Activated T-cell treated with anti-CD3 and anti-CD28 coated beads for 1 hour (primary cell): ENCODE measurements at regions not wholly inside any gene's neighbourhood (a gene's known extent, or its start where the extent isn't known, plus 50 kb on each side); places are given as distances from the start of the nearest gene placed in this dataset.

Experiments used
- DNase-seq: peaks from one replicate; pipeline ENCODE4 v3.0.0-alpha.2; 2020; ENCODE audit warnings: low read depth

DNA sequence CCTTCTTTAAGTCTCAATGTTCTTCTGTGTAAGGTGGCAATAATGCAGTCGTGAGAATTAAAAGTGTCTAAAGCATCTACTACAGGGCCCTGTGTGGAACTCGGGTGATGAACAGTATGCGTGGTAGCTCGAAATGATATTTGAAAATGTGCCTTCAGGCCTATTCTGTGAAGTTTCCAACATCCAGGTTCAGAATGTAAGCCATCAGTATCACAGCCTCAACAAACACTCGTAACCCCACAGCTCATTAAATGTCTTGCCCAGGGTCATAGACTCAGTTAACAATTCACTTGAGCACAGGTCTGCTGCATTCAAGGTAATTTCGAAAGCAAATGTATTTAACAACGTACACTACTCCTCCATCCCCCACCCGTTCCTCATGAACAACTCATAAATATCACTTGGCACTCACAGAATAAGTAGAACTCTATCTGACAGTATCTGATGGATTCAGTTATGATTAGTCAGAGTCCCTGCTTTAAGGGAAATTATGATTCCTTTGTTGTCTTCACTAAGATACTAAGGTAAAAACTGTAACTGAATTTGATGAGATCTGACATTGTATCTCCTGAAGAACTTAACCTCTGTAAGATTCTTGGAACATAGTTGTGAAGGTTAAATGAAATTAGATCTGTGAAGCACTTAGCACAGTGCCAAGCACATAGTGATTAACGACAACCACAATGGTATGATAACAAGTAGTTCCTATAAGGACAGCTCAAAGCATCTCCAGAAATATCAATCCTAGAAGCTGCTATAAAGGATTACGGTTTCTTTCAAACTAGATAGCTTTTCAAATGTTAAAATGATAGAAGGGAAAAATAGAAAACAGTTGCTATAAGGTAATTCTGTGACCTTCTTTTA is 642.3 kb downstream of the TBL1XR1 start:
- no peak for DNase-seq

DNA sequence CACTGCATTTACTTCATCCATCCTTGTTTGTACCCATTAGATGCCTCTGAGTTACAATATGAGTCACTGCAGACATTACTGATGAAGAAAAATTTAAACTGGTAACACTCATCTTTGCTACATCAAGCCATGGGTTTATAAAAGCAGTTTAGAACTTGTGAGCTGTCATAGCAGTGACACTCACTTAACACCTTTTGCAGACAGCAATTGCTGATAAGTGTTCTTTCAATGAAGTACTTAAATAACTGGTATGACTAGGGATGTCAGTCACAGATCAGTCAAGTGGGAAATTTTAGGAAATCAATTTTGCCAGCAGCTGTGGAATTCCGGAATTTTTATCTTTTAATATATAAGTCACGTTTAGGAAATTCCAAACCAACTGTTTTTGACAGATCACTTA is 643.0 kb downstream of the TBL1XR1 start:
- no peak for DNase-seq

DNA sequence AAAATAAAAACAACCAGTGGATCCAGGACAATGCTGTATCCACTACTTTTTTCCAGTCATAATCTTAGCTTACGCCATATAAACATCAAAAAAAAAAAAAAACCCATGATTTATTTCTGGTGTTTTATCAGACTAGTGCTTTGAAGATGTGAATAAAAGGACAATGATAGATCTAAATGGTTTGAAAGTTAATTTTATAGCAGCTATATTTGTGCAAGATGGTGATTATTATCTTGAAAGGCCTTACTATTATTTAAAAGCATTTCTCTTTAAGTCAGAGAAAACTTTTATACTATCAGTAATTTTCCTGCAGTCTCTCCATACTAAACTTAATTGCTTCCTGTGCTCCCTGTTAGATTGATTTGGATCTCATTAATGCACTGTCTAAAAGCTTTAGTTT is 670.3 kb downstream of the TBL1XR1 start:
- no peak for DNase-seq

DNA sequence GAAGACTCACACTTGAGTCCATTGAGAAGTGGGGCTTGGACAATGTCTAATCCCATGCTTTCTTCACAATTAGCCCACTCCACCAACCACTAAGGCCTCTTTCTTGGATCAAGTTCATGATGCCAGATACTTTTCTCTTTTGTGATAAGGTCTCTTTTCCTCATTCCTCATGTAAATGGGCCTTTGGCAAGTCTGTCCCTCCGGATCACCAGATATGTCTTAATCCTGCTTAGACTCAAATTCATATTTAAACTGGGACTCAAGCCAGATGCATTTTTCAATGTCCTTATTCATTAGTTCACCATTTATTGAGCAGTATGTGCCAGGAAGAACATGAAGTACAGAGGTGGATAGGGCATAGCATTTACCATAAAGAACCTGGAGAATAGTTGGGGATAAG is 671.1 kb downstream of the TBL1XR1 start:
- DNase-seq: no peak

DNA sequence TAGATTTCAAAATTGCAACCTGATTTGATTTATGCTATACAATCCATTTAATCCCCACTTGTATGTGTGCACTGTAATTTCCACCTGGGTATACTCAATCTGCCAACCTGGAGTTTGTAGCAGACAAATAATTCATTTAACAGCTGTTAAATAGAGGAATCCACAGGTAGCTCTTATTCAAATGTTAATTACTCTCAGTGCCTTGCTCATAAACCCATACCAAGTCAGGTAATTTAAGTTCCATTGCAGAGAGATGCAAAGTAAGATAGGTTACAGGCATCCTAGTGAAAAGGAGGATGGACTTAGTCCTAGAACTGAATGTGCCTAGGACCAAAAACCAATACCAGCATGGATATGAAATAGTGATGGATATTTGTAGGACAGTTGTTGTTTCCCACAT is 674.2 kb downstream of the TBL1XR1 start:
- no peak for DNase-seq

DNA sequence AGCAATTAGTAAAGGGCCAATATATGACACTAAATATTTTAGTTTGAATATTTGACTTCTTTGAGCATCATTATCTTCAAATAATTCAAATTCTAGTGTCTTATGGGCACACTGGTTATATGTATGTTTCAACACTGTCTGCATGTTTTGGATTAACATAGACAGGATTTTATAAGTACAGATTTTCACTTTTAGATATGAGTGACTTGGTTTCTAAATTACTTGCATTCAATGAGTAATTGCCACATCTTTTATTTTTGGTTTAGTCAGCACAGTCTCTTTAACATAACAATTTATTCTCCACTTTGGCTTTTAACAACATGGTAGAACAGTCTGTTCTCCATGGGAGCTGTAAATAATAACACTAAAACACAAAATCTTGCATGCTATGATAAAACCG is 674.8 kb downstream of the TBL1XR1 start:
- DNase-seq: no peak

DNA sequence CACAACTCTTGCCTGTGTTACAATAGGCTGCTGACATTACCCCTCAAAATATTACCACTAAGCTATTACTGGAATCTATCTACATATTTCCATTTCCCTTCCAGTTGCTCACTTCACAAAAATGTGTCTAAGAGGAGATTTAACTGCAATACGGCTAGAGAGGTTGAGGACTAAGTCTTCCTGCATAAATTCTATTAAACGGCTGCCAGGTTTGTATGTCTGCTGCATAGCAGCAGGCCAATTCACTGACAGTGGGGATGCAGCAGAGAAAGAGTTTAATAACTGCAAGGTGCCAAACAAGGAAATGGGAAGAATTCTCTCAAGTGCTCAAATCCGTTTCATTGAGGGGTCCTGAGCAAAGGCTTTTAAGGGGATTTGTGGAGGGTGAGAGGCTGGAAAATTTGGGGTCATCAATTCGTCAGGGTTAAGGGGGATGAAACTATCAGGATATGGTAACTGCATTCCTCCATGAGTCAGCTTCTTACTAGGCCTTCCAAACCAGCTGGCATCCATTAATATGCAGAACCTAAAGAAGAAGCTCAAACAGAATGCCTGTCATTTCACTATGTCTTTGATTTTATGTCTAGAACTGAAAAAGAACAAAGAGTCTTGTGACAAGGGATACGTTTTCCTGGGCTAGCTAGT is 675.6 kb downstream of the TBL1XR1 start:
- DNase-seq: no peak

DNA sequence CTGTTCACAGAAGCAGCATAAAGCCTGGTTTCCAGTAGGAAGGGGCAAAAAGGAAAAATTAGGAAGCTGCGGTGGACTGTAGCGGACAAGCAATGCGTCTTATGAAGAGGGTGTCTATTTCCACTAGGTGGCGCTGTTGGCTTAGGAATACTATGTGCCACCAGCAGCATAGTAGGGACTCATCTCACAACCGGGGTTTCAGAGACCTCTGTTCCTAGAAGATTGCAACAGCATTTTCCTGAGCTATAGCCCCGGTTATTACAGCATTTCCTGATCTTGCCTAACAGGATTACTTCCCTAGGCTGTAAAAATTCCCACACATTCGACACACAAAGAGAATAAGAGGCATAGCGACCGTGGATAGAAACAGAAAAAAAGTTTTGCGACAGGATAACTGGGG is 683.0 kb downstream of the TBL1XR1 start:
- DNase-seq: no peak

DNA sequence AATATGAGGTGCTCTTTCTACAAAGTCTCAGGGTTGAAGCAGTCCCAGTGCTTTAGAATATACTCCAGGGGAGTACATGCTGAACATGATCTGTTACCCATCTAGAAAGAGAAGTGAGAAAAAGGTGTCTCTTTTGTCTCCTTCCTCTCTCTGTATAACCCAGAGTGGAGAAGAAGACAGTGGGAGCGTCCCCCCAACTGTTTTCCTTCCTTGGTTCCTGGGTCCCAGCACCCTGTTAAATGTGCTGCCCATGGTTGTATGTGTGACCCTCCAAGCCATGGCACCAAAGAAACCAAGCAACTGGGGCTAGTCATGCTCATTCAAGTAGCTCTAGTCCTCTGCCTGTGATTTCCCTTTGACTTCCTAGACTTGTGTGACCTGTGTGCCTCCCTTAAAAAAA is 683.7 kb downstream of the TBL1XR1 start:
- DNase-seq: no peak

DNA sequence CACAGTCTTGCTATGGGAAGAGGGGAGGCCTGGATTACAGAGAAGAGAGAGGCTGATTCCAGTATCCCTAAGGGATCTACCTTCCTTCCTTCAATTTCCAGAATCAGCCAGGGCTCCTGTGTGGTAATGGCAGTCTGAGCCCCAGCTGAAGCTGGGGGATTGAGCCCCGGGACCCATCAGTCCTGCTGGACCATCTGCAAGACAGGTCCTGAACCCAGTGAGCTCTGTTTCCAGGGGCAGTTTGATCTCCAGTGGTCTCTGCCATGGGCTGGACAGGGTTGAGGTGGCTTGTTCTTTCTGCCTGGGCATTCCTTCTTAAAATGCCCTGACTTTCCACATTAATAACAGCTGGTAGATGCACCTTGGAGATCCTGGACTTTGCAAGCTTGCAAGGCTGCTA is 685.2 kb downstream of the TBL1XR1 start:
- no peak for DNase-seq

DNA sequence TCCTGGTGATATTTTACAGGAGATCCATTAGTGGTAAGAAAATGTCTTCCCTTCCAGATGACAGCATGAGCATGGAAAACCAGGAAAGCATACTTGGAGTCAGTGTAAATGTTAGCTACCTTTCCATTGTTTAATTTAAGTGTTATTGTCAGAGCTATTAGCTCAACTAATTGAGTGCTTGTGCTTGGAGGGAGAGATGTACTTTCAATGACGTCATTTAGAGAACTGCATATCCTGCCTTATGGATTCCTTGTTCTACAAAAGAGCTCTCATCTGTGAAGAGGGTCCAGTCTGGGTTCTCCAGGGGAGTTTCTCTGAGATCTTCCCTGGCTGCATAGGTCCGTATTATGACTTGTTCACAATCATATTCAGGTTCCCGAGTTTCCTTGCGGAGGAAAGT is 687.2 kb downstream of the TBL1XR1 start:
- no peak for DNase-seq

DNA sequence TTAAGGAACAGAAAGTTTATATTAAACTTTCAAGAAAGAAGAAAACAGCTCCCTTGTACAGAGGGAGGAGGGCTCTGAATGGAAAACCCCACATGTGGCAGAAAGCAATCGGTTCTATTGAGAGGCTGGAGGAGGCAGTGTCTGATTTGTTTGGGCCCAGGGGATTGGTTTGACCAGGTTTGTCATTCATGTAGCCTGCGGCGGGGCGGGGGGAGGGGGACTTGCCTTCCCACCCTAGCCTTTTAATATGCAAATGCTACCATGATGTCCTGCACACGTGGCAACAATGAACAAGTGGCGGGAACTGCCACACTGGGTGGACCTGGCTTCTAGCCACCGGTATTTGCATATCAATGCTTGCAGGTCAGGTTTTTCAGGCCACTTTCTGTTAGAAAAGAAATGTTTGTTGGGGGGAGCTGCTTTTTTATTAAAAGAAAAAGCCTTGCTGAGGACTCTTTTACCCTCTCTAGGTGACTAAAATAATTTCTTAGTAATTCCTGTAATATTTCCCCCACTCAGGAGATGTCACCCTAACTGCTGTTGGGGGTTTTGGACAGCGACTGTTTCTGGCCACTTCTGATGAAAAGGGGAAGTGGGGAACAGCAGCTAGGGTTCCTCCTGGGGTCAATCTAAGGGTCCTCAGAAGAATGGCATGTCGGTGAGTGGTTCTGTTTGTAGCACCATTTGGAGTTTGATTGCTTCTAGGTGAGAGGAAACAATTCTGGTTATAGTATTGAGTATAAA is 691.2 kb downstream of the TBL1XR1 start:
- DNase-seq: no peak

DNA sequence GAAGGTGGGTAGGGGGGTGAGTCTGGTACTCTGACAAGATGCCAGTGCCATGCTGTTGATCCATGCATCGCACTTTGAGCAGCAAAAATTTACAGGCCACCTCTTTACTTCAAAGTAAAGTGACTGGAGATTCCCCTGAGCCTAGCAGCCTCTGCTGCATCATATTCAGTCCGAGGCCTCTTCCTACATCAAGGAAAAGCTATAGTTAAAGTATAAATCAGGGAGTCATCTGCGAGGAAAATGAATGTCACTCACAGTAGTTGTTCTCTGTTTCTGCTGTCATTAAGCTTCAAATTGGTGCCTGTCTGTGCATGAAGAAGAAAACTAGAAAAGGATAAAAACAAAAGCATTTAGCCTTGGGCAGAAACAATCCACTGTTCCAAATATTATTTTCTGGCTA is 706.2 kb downstream of the TBL1XR1 start:
- no peak for DNase-seq

DNA sequence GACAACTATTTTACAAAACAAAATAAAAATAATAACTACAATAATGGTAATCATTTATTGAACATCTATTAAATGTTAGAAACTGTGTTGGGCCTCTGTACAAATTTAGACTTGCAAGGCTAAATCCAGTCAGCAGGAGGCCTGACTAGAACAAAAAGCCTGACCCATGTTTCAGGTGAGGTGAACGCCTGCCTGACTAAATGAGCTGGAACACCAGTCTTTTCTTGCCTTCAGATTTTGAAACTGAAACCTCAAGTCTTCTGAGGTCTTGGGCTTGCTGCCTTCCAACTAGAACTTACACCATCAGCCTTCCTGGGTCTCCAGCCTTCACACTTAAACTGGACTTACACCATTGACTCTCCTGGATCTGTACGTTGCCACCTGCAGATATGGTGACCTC is 706.9 kb downstream of the TBL1XR1 start:
- DNase-seq: no peak

DNA sequence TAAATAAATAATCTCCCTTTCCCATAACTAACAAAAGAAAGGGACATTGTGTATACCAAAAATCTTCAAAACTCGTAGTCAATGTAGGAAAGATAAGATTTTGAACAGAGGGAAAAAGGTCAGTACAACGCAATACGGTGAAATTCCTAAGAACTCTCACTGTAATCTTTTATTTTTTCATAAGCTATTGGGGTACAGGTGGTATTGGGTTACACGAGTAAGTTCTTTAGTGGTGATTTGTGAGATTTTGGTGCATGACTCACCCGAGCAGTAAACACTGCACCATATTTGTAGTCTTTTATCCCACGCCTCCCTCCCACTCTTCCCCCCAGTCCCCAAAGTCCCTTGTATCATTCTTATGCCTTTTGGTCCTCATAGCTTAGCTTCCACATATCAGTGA is 718.0 kb downstream of the TBL1XR1 start:
- no peak for DNase-seq

DNA sequence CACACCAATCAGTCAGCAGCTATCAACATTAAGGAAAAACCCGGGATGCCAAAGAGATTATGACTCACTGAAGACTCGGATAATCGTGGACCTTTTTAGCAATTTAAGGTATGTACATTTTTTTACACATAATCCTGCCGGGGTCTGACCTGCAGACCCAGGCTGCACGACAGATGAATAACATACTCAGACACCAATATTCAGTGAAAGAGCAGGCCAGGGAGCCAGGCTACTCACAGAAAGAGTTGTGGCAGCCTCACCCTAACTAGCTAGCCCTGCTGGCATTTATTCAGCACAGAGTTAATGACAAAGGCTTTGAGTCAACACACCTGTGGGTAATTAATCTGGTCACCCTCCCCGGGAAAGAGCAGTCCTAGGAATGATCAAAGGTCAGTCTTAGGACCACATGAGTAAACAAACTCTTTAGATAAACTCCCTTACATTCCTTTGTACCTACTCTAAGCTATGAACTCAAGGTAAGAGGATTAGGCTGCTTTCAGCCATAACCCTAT is 727.5 kb downstream of the TBL1XR1 start:
- no peak for DNase-seq

DNA sequence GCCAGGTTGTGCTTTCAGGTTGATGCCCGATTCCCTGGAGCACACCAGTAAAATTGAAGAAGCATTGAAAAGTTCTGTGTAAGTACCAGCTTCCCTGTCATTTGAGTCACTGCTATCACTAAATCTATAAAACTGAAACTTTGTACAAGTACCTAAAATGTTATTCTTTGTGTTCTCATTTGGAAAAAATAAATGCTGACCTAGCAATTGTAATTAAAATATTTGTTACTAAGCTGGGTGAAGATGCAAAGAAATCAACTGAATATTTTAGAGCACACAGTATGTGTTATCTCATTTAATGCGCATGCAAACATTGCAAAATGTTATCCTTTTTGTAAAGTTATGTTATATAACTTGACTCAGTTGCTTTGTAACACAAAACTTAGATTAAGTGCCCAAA is 733.7 kb downstream of the TBL1XR1 start:
- no peak for DNase-seq

DNA sequence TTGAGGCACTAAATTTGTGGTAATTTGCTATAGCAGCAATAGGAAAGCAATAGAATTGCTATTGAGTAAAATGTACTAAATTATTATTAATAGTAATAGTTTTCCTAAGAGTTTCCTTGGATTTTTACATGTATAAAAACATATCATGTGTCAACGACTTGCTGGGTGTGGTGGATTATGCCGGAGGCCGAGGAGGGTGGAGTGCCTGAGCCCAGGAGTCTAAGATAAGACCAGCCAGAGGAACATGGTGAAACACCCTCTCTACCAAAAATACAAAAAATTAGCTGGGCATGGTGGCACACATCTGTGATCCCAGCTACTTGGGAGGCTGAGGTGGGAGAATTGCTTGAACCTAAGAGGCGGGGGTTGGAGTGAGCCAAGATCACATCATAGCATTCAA is 749.9 kb downstream of the TBL1XR1 start:
- DNase-seq: no peak

DNA sequence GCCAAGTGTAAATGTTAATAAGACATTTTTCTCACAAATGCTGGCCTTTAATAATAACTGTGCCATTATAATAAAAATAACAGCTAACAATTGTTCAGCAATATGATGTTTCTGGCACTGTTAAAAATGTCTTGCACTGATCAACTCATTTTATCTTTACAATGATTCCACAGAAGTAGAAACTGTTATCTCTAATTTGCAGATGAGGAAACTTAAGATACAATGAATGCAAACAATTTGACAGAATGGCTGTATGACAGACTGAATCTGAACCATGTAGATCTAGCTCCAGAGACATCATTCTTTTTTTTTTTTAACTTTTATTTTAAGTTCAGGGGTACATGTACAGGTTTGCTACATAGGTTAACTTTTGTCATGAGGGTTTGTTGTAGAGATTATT is 755.0 kb downstream of the TBL1XR1 start:
- no peak for DNase-seq

DNA sequence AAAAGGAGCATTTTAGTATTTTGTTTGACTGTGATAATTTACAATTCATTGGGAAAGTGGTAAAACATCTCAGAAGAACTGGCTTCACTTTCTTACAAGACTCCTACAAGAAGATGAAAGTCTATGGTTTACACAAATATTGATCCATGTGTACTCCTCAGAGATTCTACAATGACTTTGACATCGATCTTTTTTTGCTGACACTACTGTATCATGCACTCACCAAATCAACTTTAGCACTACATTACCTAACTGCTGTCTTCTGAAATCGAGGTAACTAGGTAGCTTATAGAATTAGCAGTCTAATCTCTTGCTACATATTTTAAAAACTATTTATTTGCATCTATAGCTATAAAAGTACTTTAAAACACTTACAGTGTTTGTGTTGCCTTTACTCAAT is 757.6 kb downstream of the TBL1XR1 start:
- no peak for DNase-seq

DNA sequence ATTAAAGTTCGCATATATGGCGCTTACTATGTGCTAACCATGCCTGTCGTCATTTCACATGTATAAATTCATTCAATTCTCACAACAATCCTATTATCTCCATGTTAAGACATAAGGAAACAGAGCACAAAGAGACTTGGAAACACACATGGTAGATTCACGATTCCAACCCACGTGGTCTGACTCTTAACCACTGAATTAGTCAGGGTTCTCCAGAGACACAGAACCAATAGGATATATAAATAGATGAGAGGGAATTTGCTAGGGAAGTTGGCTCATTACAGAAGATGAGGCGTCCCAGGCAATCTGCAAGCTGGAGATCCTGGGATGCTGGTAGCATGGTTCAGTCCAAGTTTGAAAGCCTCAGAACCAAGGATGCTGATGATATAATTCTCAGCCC is 765.3 kb downstream of the TBL1XR1 start:
- no peak for DNase-seq

DNA sequence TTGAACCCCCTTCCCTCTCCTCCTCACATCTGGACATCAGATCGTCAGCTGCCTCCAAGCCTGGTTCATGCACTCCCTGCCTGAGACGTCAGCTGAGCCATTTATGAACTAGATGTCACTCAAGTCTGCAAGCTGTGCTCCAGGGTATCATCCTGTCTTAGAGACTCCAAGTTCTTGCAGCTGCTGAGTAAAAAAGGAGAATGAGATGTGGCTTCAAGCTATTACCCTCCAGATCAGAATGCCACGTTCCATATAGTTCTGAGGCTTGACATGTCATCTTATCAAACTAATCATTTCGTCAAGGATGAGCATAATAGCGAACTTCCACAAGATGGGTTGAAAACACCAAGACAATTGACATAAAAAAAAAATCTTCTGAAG is 766.3 kb downstream of the TBL1XR1 start:
- no peak for DNase-seq
